GM12873 (cell line): ENCODE measurements at regions not wholly inside any gene's neighbourhood (a gene's known extent, or its start where the extent isn't known, plus 50 kb on each side); places are given as distances from the start of the nearest gene placed in this dataset.

ENCODE experiments used
- CTCF ChIP-seq: IDR thresholded peaks from 2 replicates; pipeline ENCODE4 v1.5.1; 2012; ENCODE audit warnings: low read depth, mild to moderate bottlenecking, moderate library complexity, low read length, control low read depth; ENCODE audit not compliant: insufficient read depth; ENCODE audit errors: missing control alignments

- TF ChIP-seq CTCF, result no peak
Observed at GRCh38 chr5:31029925-31030324, 163.6 kb upstream of the CDH6 start.

GRCh38 chr5:31027721-31028120 is 165.8 kb upstream of the CDH6 start:
- TF ChIP-seq CTCF, result no peak

GRCh38 chr5:31023105-31023504 is 170.4 kb upstream of the CDH6 start:
- no peak for TF ChIP-seq CTCF

- TF ChIP-seq CTCF, result no peak
Observed at GRCh38 chr5:31021181-31021624, 172.3 kb upstream of the CDH6 start.

GRCh38 chr5:31008231-31008630 is 185.3 kb upstream of the CDH6 start:
- no peak for TF ChIP-seq CTCF

GRCh38 chr5:31007672-31008071 is 185.8 kb upstream of the CDH6 start:
- TF ChIP-seq CTCF, result no peak

GRCh38 chr5:31000287-31000686 is 193.2 kb upstream of the CDH6 start:
- no peak for TF ChIP-seq CTCF

- no peak for TF ChIP-seq CTCF
Observed at GRCh38 chr5:30997681-30998080, 195.8 kb upstream of the CDH6 start.
